ENCODE measurements at regions not wholly inside any gene's neighbourhood (a gene's known extent, or its start where the extent isn't known, plus 50 kb on each side); places are given as distances from the start of the nearest gene placed in this dataset.

- no peak overlapping the region for H3K4me3 ChIP-seq (ENCODE audit: low read depth in 1 of 2, low read length in 2 of 2)
- peak overlapping the region in 1 of 2 donors; percentile 16 for H3K9ac ChIP-seq (ENCODE audit: low read depth in 1 of 2, low read length in 2 of 2)
- H3K27ac ChIP-seq (ENCODE audit: low read depth, low read length), result no peak overlapping the region
- H3K36me3 ChIP-seq (ENCODE audit: control insufficient read depth in 1 of 2, insufficient read depth in 2 of 2, low read length in 2 of 2), result no peaks in the 10 kb centered on the region
- H3K9me3 ChIP-seq (ENCODE audit: control insufficient read depth in 1 of 2, low read length in 2 of 2), result no peaks in the 10 kb centered on the region
- peaks cover 38 to 65% of the 10 kb centered on the region in 2 donors for H3K4me1 ChIP-seq (ENCODE audit: control insufficient read depth in 1 of 2, insufficient read depth in 2 of 2, low read length in 2 of 2)
- no peaks in the 10 kb centered on the region for H3K27me3 ChIP-seq (ENCODE audit: control insufficient read depth in 1 of 2, insufficient read depth in 2 of 2, low read length in 2 of 2)
Observed at GRCh38 chr1:25024615-25025350, 94.7 kb upstream of the RUNX3 start.

- no peaks in the 10 kb centered on the region for H3K27me3 ChIP-seq (ENCODE audit: control insufficient read depth in 1 of 2, insufficient read depth in 2 of 2, low read length in 2 of 2)
- H3K4me3 ChIP-seq (ENCODE audit: low read depth in 1 of 2, low read length in 2 of 2), result no peak overlapping the region
- H3K9me3 ChIP-seq (ENCODE audit: control insufficient read depth in 1 of 2, low read length in 2 of 2), result no peaks in the 10 kb centered on the region
- H3K36me3 ChIP-seq (ENCODE audit: control insufficient read depth in 1 of 2, insufficient read depth in 2 of 2, low read length in 2 of 2), result no peaks in the 10 kb centered on the region
- no peak overlapping the region for H3K27ac ChIP-seq (ENCODE audit: low read depth, low read length)
- H3K4me1 ChIP-seq (ENCODE audit: control insufficient read depth in 1 of 2, insufficient read depth in 2 of 2, low read length in 2 of 2), result peaks cover 29 to 64% of the 10 kb centered on the region in 2 donors
- peak overlapping the region; percentile 1 to 16 for H3K9ac ChIP-seq (ENCODE audit: low read depth in 1 of 2, low read length in 2 of 2)
Observed at GRCh38 chr1:25023826-25024225, 93.8 kb upstream of the RUNX3 start.

GRCh38 chr1:25023190-25023578 is 93.1 kb upstream of the RUNX3 start:
- Histone ChIP-seq H3K4me1 (ENCODE audit: control insufficient read depth in 1 of 2, insufficient read depth in 2 of 2, low read length in 2 of 2) (peaks cover 24 to 58% of the 10 kb centered on the region in 2 donors), H3K27ac (ENCODE audit: low read depth, low read length) (peak overlapping the region; percentile 17), H3K9ac (ENCODE audit: low read depth in 1 of 2, low read length in 2 of 2) (no peak overlapping the region), H3K27me3 (ENCODE audit: control insufficient read depth in 1 of 2, insufficient read depth in 2 of 2, low read length in 2 of 2) (no peaks in the 10 kb centered on the region), H3K4me3 (ENCODE audit: low read depth in 1 of 2, low read length in 2 of 2) (peak overlapping the region in 1 of 2 donors; percentile 32), H3K9me3 (ENCODE audit: control insufficient read depth in 1 of 2, low read length in 2 of 2) (no peaks in the 10 kb centered on the region), H3K36me3 (ENCODE audit: control insufficient read depth in 1 of 2, insufficient read depth in 2 of 2, low read length in 2 of 2) (no peaks in the 10 kb centered on the region)

DNA sequence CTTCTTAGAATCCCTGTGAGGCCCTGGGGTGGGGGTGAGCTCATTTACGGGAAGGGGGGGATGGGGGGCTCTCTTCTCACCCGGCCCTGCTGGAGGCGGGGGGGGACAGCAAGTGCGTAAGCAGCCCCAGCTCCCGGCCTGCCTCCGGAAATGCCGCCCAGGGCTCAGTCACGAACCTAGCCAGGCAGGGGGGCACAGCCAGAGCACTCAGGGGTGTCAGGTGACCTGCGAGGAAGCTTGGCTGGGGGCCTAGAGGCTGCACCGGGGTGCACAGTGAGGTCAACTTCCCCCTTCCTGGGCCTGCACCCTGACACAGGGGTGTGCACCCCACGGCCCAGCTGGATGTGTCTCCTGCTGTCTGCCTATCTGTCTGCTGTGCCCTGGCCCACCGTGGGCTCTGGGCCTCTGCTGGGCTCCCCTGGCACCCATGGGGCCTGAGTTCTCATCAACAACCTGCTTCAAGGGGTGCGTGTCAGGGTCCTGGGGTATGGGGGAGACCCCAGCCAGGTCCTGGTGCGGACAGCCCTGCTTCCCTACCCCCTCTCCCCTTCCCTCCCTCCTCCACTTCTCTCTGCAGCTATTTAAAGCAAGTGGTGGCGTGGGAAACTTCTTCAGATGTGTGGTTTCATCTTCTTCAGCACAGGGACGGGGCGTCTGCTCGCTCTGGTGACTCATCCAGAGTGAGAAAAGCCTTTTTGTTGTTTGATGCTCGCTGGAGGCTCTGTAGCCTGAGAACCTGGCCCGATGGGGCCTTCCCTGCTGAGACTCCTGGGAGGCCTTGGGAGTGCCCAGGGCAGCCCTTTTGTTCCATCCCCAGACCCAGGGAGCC is 92.5 kb upstream of the RUNX3 start:
- Histone ChIP-seq H3K4me3 (ENCODE audit: low read depth in 1 of 2, low read length in 2 of 2) (peak overlapping the region in 1 of 2 donors; percentile 19), H3K9ac (ENCODE audit: low read depth in 1 of 2, low read length in 2 of 2) (no peak overlapping the region), H3K36me3 (ENCODE audit: control insufficient read depth in 1 of 2, insufficient read depth in 2 of 2, low read length in 2 of 2) (no peaks in the 10 kb centered on the region), H3K27me3 (ENCODE audit: control insufficient read depth in 1 of 2, insufficient read depth in 2 of 2, low read length in 2 of 2) (no peaks in the 10 kb centered on the region), H3K4me1 (ENCODE audit: control insufficient read depth in 1 of 2, insufficient read depth in 2 of 2, low read length in 2 of 2) (peaks cover 18 to 59% of the 10 kb centered on the region in 2 donors), H3K9me3 (ENCODE audit: control insufficient read depth in 1 of 2, low read length in 2 of 2) (no peaks in the 10 kb centered on the region), H3K27ac (ENCODE audit: low read depth, low read length) (peak overlapping the region; percentile 85)

- Histone ChIP-seq H3K4me3 (ENCODE audit: low read depth in 1 of 2, low read length in 2 of 2) (no peak overlapping the region), H3K9ac (ENCODE audit: low read depth in 1 of 2, low read length in 2 of 2) (no peak overlapping the region), H3K4me1 (ENCODE audit: control insufficient read depth in 1 of 2, insufficient read depth in 2 of 2, low read length in 2 of 2) (peaks cover 10 to 59% of the 10 kb centered on the region in 2 donors), H3K9me3 (ENCODE audit: control insufficient read depth in 1 of 2, low read length in 2 of 2) (no peaks in the 10 kb centered on the region), H3K36me3 (ENCODE audit: control insufficient read depth in 1 of 2, insufficient read depth in 2 of 2, low read length in 2 of 2) (no peaks in the 10 kb centered on the region), H3K27me3 (ENCODE audit: control insufficient read depth in 1 of 2, insufficient read depth in 2 of 2, low read length in 2 of 2) (no peaks in the 10 kb centered on the region), H3K27ac (ENCODE audit: low read depth, low read length) (peak overlapping the region; percentile 43)
Observed at GRCh38 chr1:25021591-25022215, 91.6 kb upstream of the RUNX3 start.

GRCh38 chr1:25020851-25021590 is 90.9 kb upstream of the RUNX3 start:
- H3K4me3 ChIP-seq (ENCODE audit: low read depth in 1 of 2, low read length in 2 of 2), result no peak overlapping the region
- H3K9me3 ChIP-seq (ENCODE audit: control insufficient read depth in 1 of 2, low read length in 2 of 2), result no peaks in the 10 kb centered on the region
- H3K4me1 ChIP-seq (ENCODE audit: control insufficient read depth in 1 of 2, insufficient read depth in 2 of 2, low read length in 2 of 2), result peaks cover 10 to 59% of the 10 kb centered on the region in 2 donors
- H3K27me3 ChIP-seq (ENCODE audit: control insufficient read depth in 1 of 2, insufficient read depth in 2 of 2, low read length in 2 of 2), result no peaks in the 10 kb centered on the region
- no peak overlapping the region for H3K27ac ChIP-seq (ENCODE audit: low read depth, low read length)
- H3K36me3 ChIP-seq (ENCODE audit: control insufficient read depth in 1 of 2, insufficient read depth in 2 of 2, low read length in 2 of 2), result no peaks in the 10 kb centered on the region
- H3K9ac ChIP-seq (ENCODE audit: low read depth in 1 of 2, low read length in 2 of 2), result no peak overlapping the region

DNA sequence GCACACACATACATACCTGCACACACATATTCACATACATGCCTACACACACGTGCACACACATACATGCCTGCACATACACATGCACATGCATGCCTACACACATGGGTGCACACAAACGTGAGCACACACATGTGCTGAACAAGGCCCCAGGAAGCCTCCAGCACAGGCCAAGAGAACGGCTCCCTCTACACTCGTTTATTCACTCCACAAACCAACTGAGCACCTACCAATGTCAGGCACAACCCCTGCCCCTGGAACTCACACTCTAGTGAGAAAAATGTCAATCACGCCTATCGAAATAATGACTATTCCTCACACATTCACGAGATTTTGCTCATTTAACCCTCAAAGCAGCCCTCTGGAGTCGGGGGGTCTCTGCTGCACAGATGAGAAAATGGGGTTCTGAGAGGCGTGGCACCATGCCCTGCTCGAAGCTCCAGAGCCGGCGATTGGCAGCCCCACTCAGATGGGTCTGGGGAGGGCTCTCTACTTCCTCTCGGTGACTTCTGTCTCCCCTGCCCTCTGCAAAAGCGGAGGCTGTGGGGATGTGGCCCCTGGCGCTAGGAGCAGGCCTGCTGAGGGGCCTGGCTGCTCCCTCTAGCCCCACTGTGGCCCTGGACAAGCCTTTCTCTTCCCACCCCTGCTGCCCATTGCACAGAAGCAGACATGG is 90.2 kb upstream of the RUNX3 start:
- no peaks in the 10 kb centered on the region for H3K27me3 ChIP-seq (ENCODE audit: control insufficient read depth in 1 of 2, insufficient read depth in 2 of 2, low read length in 2 of 2)
- no peak overlapping the region for H3K9ac ChIP-seq (ENCODE audit: low read depth in 1 of 2, low read length in 2 of 2)
- H3K4me1 ChIP-seq (ENCODE audit: control insufficient read depth in 1 of 2, insufficient read depth in 2 of 2, low read length in 2 of 2), result peaks cover 10 to 59% of the 10 kb centered on the region in 2 donors
- no peak overlapping the region for H3K27ac ChIP-seq (ENCODE audit: low read depth, low read length)
- no peaks in the 10 kb centered on the region for H3K36me3 ChIP-seq (ENCODE audit: control insufficient read depth in 1 of 2, insufficient read depth in 2 of 2, low read length in 2 of 2)
- H3K4me3 ChIP-seq (ENCODE audit: low read depth in 1 of 2, low read length in 2 of 2), result no peak overlapping the region
- no peaks in the 10 kb centered on the region for H3K9me3 ChIP-seq (ENCODE audit: control insufficient read depth in 1 of 2, low read length in 2 of 2)

GRCh38 chr1:25019337-25020172 is 89.5 kb upstream of the RUNX3 start:
- H3K27me3 ChIP-seq (ENCODE audit: control insufficient read depth in 1 of 2, insufficient read depth in 2 of 2, low read length in 2 of 2), result no peaks in the 10 kb centered on the region
- H3K27ac ChIP-seq (ENCODE audit: low read depth, low read length), result no peak overlapping the region
- H3K9me3 ChIP-seq (ENCODE audit: control insufficient read depth in 1 of 2, low read length in 2 of 2), result no peaks in the 10 kb centered on the region
- H3K9ac ChIP-seq (ENCODE audit: low read depth in 1 of 2, low read length in 2 of 2), result no peak overlapping the region
- no peak overlapping the region for H3K4me3 ChIP-seq (ENCODE audit: low read depth in 1 of 2, low read length in 2 of 2)
- peaks cover 10 to 53% of the 10 kb centered on the region in 2 donors for H3K4me1 ChIP-seq (ENCODE audit: control insufficient read depth in 1 of 2, insufficient read depth in 2 of 2, low read length in 2 of 2)
- H3K36me3 ChIP-seq (ENCODE audit: control insufficient read depth in 1 of 2, insufficient read depth in 2 of 2, low read length in 2 of 2), result no peaks in the 10 kb centered on the region

GRCh38 chr1:25018943-25019336 is 88.9 kb upstream of the RUNX3 start:
- no peak overlapping the region for H3K9ac ChIP-seq (ENCODE audit: low read depth in 1 of 2, low read length in 2 of 2)

More at GRCh38 chr1:25018943-25019336, 88.9 kb upstream of the RUNX3 start:
- Histone ChIP-seq H3K9me3 (ENCODE audit: control insufficient read depth in 1 of 2, low read length in 2 of 2) (no peaks in the 10 kb centered on the region), H3K36me3 (ENCODE audit: control insufficient read depth in 1 of 2, insufficient read depth in 2 of 2, low read length in 2 of 2) (no peaks in the 10 kb centered on the region), H3K4me3 (ENCODE audit: low read depth in 1 of 2, low read length in 2 of 2) (no peak overlapping the region), H3K27ac (ENCODE audit: low read depth, low read length) (no peak overlapping the region), H3K27me3 (ENCODE audit: control insufficient read depth in 1 of 2, insufficient read depth in 2 of 2, low read length in 2 of 2) (no peaks in the 10 kb centered on the region), H3K4me1 (ENCODE audit: control insufficient read depth in 1 of 2, insufficient read depth in 2 of 2, low read length in 2 of 2) (peaks cover 10 to 48% of the 10 kb centered on the region in 2 donors)

Measured in duodenal mucosa (tissue), 2 donors.